ENCODE measurements at regions not wholly inside any gene's neighbourhood (a gene's known extent, or its start where the extent isn't known, plus 50 kb on each side); places are given as distances from the start of the nearest gene placed in this dataset.
"Not testable (repeated sequence)": the region's sequence is repeated elsewhere in the genome, so short reads cannot be mapped to it uniquely, and the experiment has no call there.

DNA sequence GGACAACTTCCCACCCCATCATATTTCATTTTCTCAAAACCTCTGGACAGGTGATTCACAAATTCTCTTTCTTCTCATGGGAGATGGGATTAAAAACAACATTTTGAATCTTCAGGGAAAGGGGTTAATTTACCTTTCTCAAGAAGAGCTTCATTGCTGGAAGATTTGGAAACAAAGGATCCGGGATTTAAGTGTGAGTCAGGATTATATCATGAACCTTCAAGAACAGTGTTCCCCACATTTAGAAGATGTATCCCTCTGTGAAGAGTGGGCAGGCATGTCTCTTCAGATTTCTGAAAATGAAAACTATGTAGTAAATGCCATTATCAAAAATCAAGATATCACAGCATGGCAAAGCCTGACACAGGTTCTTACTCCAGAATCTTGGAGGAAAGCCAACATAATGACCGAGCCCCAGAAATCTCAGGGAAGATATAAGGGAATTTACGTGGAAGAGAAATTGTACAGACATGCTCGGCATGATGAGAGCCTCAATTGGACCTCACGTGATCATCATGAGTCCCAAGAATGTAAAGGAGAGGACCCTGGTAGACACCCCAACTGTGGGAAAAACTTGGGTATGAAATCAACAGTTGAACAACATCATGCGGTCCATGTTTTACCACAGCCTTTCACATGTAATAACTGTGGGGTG lies 99.5 kb upstream of the GPR39 start:
- DNase-seq, result not testable (repeated sequence)

DNA sequence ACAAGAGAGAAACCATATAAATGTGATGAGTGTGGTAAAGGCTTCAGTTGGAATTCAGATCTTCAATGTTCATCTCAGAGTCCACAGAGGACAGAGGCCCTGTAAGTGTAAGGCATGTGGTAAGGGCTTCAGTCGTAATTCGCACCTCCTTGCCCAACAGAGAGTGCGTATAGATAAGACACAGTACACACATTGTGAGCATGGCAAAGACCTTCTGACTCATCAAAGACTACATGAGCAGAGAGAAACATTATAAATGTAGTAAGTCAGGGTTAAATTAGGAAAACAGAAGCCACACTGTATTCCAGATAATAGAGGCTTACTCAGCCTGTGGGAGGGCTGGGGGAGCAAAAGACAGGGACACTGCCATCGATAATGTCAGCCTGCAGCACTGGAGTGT lies 98.1 kb upstream of the GPR39 start:
- DNase-seq, result peak in 1 of 56 donors; percentile 1

DNA sequence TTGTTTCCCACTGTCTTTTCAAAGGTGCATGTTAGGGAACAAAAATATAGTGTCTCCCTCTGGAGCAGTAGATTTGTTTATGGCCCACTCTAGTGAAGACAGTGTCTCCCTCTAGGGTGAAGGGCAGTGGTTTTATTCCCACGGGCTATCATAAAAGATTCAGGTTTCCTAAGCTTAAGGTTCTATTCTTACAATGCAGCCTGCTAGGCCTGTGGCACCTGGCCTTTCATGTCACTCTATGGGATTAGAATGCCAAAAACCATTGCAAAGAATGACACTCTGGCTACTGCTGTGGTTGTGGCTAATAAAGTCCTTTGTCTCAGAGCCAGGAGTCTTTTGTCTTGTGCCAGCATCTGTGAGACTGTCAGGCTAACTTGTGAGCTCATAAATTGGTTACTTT lies 92.6 kb upstream of the GPR39 start:
- DNase-seq, result not testable (repeated sequence)

- not testable (repeated sequence) for DNase-seq
These were observed 84.1 kb upstream of the GPR39 start for GRCh38 chr2:132332345-132333033.

DNA sequence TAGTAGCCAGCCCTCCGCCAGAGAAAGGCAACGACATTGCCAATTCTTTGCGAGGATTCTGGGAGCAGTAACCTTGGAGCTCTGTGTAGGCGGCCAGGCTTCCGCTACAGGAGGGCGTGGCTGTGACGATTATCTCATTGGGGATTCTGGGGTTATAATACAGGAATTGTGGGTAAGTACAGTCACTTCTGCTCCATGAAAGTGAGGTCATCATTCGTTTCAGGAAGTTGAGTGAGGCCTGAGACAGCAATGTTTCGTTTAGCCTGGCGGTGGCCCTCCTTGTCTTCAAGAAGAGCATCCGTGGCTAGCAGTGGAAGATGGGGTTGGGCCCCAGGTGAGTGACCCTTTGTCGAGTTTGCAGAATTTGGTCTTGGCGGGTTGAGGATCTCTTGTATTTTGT lies 79.5 kb upstream of the GPR39 start:
- DNase-seq, result not testable (repeated sequence)

- not testable (repeated sequence) for DNase-seq
These were observed 78.8 kb upstream of the GPR39 start for GRCh38 chr2:132337844-132338243.

GRCh38 chr2:132347041-132347780 lies 69.4 kb upstream of the GPR39 start:
- DNase-seq, result peak; percentile 11 to 94 (median 75)

GRCh38 chr2:132349092-132349687 lies 67.4 kb upstream of the GPR39 start:
- peak in 17 of 56 donors; percentile 1 to 71 (median 19) for DNase-seq

- not testable (repeated sequence) for DNase-seq
These were observed 64.9 kb upstream of the GPR39 start for GRCh38 chr2:132351668-132352067.

DNA sequence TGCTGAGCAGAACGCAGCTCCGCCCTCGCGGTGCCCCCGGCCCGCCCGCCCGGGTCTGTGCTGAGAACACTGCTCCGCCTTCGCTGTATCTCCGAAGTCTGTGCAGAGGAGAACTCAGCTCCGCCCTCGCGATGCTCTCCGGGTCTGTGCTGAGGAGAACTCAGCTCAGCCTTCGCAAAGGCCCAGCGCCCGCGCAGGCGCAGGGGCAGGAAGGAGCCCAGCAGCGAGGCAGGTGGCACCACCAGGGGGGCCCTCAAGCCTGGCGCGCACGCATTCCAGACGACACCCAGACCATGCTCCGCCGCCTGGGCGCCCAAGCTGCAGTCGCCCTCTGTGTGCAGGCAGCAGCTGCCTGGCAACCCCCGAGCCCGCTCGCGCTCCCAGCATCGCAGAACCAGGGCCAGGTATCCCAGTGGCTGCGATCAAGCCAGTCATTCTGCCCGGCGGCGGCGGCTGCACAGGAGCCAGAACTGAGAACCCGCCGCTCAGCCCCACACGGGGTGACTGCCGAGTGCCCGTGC lies 64.1 kb upstream of the GPR39 start:
- peak in 52 of 56 donors; percentile 10 to 78 (median 54) for DNase-seq

DNA sequence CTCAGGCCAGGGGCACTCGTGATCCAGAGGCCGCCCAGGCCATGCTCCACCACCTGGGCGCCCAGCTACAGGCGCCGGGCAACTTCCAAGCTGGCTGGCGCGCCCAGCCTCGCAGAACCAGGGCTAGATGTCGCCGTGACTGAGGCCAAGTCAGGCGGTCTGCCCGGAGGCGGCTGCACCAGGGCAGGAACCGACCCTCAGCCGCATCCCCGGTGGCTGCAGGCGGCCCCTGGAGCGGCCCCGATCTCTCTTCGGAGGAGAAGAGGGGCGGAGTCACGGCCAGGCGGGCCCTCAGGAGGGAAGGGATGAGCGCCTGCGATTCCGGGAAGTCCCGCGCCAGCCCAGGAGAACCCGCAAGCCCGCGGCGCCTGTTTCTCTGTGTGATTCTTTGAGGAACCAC lies 63.2 kb upstream of the GPR39 start:
- not testable (repeated sequence) for DNase-seq

DNA sequence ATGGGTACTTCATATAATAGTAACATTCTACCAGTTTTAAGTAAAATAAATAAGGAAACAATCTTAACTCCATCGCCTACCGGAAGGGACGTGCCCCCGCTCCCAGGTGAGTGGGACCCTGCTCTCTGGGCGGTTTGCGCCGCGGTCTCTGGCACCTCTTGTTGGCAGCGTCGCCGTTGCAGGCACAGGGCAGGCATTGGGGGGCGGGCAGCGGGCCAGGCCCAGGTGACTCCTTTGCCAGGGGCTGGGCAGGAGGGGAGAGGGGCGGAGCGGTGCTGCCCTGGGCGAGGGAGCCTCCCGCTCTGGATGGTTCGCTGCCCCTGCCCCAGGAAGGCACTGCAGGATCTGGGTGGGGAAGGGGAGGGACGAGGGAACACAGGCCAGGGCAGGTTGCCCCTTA lies 55.6 kb upstream of the GPR39 start:
- DNase-seq, result not testable (repeated sequence)

DNA sequence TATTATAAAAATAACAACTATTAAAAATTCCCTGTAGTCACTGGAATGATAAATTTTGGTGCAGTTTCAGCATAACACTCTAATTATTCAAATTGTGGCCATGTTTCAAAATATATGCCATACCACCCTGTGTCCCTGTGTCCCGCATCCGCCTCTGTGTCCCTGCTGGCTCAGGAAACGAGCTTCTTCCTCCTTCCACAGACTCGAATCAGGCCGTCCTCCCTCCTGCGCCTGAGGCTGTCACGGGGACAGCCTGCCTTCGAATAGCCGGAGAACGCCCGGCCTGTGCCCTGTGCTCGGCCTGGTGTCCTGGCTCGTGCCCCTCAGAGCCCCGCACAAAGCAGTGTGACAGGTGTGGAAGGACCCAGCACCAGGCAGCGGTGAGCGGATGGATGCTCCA lies 55.1 kb upstream of the GPR39 start:
- DNase-seq, result not testable (repeated sequence)

DNA sequence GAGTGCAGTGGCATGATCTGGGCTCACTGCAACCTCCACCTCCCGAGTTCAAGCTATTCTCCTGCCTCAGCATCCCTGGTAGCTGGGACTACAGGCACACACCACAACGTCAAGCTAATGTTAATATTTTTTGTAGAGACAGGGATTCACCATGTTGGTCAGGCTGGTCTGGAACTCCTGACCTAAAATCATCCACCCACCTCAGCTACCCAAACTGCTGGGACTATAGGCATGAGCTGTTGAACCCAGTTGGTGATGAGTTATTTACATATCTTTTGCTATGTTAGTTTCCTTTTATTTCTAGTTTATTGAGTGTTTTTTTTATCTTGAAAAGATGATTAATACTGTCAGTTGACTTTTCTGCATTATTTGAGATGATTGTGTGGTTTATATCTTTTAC lies 53.3 kb upstream of the GPR39 start:
- DNase-seq, result not testable (repeated sequence)

DNA sequence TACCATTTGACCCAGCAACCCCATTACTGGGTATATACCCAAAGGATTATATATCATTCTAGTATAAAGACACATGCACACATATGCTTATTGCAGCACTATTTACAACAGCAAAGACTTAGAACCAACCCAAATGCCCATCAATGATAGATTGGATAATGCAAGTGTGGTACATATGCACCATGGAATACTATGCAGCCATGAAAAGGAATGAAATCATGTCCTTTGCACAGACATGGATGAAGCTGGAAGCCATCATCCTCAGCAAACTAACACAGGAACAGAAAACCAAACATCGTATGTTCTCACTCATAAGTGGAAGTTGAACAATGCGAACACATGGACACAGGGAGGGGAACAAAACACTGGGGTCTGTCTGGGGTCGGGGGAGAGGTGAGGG lies 50.6 kb upstream of the GPR39 start:
- DNase-seq, result not testable (repeated sequence)

DNA sequence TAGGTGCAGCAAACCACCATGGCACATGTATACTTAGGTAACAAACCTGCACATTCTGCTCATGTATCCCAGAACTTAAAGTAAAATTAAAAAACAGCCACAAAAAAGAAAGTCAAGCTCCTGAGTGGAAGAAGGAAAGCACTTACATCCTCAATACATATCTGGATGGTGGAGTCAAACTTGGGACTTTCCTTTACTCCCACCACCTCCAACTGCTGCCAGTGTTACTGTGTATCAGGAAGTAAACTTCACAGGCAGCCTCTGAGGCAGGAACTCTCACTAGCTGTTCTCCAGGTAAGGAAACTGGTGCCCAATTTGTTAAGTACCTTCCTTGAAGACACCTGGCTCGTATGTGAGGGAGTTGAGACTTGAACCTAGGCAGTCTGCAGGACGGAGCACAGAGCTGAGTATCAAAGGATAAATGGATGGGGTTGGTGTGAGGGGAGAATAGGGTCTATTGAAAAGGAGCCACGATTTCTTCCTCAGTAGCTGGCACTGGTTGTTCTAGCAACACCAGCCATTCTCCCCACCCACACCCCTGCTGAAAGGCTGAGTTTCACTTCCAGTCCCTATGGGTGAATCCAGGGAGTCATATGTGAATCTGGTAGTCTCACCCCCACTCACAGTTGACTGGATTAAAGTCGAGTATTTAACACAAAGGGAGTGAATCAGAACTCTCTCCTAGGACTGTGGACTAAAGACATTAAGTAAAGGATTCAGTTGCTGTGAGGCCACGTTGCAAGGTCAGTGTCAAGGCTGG lies 50.0 kb upstream of the GPR39 start:
- no peak for DNase-seq

Measured in amygdala (tissue), 56 donors.